Gastroesophageal sphincter (tissue), 3 donors: ENCODE measurements at regions not wholly inside any gene's neighbourhood (a gene's known extent, or its start where the extent isn't known, plus 50 kb on each side); places are given as distances from the start of the nearest gene placed in this dataset.

Source experiments
- EP300 ChIP-seq: sonication (generic); formaldehyde crosslinking; IDR thresholded peaks from one replicate; pipeline ENCODE4 v1.6.1; 2017; ENCODE audit warnings: antibody characterized with exemption, mild to moderate bottlenecking
- POLR2A ChIP-seq, 2 donors: fragments of 450-650 bp; IDR thresholded peaks; one replicate each; pipeline ENCODE4 v1.6.1; 2017; ENCODE audit warnings: antibody characterized with exemption in 2 of 2, mild to moderate bottlenecking in 2 of 2, moderate library complexity in 1 of 2
- TF ChIP-seq, protein P1 (sequence below), 4 experiments: fragments of 200-600 bp in 2 of 4; fragments of 450-650 bp in 2 of 4; sonication (generic) in 1 of 4; IDR thresholded peaks; one replicate each; pipeline ENCODE4 v1.5.1; 2017 to 2019; ENCODE audit warnings: antibody characterized with exemption in 4 of 4, mild to moderate bottlenecking in 2 of 4, moderate library complexity in 2 of 4

DNA sequence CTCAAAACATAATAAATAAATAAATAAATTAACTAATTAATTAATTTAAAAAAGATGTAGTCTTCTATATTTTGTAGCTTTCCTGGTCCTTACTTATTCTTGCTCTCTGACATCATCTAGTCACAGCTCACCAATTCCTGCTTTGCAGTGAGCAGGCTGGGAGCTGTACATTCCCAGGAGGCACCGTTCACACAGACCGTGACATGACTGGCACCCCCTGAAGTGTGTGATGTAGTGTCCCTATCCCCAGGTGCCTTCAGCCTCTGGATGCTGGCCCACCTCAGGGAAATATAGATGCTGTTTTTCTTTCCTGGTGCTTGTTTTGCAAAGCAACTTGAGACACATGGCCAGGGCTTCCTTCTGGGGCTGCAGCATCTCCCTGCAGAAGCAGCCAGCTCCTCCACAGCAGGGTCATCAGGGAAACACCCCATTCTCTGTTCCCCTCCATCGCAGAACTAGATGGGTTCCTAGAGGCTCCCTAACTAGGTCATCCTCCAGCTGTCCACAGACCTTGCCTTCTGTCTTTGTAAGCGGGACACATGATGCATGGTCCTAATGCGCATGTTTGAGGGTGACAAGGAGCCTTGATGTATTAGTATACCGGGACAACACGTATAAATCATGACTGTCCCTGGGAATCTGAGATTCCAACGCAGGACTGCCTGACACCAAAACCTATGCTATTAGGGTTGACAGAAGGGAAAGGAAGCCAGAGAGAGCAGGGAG, 76.4 kb downstream of the RHOB start:
- TF ChIP-seq, protein P1, sequence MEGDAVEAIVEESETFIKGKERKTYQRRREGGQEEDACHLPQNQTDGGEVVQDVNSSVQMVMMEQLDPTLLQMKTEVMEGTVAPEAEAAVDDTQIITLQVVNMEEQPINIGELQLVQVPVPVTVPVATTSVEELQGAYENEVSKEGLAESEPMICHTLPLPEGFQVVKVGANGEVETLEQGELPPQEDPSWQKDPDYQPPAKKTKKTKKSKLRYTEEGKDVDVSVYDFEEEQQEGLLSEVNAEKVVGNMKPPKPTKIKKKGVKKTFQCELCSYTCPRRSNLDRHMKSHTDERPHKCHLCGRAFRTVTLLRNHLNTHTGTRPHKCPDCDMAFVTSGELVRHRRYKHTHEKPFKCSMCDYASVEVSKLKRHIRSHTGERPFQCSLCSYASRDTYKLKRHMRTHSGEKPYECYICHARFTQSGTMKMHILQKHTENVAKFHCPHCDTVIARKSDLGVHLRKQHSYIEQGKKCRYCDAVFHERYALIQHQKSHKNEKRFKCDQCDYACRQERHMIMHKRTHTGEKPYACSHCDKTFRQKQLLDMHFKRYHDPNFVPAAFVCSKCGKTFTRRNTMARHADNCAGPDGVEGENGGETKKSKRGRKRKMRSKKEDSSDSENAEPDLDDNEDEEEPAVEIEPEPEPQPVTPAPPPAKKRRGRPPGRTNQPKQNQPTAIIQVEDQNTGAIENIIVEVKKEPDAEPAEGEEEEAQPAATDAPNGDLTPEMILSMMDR (IDR thresholded peaks at IDR 0.05) = no peak
- TF ChIP-seq POLR2A (IDR thresholded peaks at IDR 0.05) (no peak), EP300 (no peak)
